HuH-7 (cell line): ENCODE measurements at regions not wholly inside any gene's neighbourhood (a gene's known extent, or its start where the extent isn't known, plus 50 kb on each side); places are given as distances from the start of the nearest gene placed in this dataset.

Source experiments
- DNase-seq: peaks from one replicate; pipeline ENCODE4 v3.0.0; 2011; ENCODE audit warnings: low spot score

DNA sequence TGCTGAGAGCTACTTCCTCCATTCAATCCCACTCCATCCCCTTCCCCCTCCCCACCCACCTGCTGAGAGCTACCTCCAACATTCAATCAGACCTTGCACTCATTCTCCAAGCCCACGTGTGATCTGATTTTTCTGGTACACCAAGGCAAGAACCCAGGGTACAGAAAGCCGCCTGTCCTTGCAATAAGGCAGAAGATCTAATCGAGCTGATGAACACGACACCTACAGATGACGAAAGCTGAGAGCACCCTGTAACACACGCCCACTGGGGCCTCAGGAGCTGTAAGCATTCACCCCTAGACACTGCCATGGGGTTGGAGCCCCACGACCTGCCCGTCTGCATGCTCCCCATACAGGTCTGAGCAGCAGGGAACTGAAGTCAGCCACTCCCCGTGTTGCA, 58.3 kb downstream of the TRIML1 start:
- DNase-seq: no peak

DNA sequence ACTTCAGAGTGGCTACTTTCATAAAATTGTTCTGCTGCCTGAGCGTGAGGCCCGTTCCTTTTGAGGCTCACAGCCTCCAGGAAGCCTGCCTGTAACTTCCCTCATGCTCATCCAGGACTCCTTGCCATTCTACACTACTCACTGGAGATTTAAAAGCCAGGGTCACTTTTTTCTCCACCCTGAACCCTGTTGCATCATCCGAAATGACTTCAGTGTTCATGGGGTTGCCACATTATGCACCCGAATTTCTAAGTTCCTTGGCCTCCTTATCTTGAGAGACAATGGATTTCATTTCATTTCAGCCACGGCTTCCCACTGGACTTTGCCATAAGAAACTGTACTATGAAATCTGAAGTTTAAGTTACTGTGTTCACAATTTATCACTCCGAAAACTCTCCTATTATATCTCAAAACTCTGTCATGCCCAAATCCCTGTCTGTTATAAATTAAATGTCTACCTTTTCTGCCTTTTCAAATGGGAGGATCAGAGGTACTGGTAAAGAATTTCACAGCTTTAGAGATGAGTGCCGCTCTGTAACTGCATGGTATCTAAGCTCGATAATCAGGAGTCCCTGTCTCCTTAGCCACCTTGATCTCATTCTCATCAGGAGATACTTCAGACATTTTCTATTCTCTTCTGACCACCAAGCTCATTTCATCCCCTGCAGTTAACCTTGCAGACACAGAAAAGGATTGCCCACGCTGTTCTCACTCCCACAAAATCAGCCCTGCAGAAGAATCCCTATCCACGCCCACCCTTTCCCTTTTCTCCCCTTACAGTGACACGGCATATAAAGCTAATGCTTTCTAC, 59.9 kb downstream of the TRIML1 start:
- DNase-seq: no peak

- no peak for DNase-seq
Measured at GRCh38 chr4:188201851-188202250, 62.6 kb downstream of the TRIML1 start.

DNA sequence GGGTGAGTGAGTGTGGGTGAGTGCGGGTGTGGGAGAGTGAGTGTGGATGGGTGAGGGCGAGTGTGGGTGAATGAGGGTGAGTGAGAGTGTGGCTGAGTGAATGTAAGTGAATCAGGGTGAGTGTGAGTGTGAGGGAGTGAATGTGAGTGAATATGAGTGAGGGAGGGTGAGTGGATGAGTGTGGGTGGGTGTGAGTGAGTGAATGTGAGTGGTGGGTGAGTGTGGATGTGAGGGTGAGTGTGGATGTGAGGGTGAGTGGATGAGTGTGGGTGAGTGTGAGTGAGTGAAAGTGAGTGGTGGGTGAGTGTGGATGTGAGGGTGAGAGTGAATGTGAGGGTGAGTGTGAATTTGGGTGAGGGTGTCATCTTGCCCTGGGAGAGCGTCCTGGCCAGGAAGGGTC, 67.5 kb downstream of the TRIML1 start:
- DNase-seq: no peak

DNA sequence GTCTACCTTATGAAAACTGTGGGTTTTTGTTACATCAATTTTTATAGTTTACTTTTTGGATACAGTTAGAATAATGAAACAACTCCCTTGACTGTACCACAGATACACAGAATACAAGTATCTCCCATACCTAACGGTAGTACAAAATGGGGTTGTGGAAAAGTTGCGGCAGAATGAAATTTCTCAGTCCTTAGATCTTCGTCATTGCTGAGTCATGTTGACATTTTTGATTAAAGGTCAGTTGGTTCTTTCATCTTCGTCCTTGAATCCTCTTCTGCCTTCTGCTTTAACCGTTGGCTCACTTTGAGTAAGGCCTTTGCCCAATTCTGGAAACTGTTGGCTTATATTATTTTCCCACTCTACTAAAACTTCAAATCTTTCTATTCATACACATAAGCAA, 75.6 kb downstream of the TRIML1 start:
- no peak for DNase-seq

DNA sequence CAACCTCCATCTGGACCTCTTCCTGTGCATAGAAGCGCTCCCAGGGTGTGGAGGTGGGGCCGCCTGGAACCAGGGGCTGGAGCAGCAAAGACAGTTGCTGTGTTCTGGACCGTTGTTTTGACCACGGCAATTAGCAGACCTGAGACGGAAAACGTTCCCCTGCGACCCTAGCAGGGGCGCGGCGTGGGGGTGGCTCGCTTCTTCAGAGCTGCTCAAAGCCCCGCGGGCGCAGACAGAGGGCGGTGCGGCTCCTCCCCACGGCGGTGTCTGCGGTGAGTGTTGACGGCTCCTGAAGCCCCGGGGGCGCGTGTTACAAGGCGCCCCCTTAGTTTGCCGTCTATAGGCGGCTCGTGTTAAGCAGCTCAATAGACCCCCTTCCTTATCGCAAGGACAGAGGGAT, 79.2 kb downstream of the TRIML1 start:
- no peak for DNase-seq

DNA sequence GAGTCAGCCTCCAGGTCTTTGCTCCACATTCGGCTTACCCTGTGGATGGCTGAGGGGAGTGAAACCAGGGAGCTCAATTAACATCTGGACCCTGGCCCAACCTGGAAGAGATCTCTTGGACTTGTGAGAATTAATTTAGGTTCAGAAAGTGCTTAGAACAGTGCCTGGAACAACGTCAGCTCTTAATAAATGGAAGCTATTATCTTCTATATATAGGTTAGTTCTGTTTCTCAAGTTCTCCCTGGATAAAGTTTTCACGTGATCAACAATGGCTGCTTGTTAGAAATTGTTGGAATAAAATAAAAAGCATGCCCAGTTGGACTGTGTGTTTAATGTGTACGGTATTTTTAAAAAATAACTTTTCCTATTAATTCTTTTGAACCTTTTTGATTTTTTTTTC, 80.8 kb downstream of the TRIML1 start:
- DNase-seq: no peak

- DNase-seq: no peak
Measured at GRCh38 chr4:188221090-188221489, 81.8 kb downstream of the TRIML1 start.

- no peak for DNase-seq
Measured at GRCh38 chr4:188228279-188228678, 89.0 kb downstream of the TRIML1 start.

- no peak for DNase-seq
Measured at GRCh38 chr4:188232428-188232827, 93.2 kb downstream of the TRIML1 start.

GRCh38 chr4:188242041-188242440, 102.8 kb downstream of the TRIML1 start:
- no peak for DNase-seq

- DNase-seq: no peak
Measured at GRCh38 chr4:188245651-188246050, 106.4 kb downstream of the TRIML1 start.

DNA sequence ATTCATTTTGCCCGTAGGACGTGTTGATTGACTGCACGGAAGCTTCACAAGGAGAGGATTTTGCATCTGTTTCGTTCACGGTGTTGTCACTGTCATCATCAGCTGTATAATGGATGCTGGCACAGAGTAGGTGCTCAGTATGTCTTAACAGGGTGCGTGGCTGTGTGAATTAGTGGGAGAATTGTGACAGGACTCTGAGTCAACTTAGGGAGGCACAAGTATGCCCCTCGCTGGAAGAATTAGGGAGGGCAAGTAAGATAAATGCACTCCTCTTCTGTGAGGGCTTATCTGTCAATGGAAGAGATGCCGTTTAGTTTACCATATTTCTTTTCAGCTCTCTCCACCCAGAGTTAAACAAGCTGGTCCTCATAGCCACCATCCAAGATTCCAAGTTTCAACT, 107.2 kb downstream of the TRIML1 start:
- no peak for DNase-seq

DNA sequence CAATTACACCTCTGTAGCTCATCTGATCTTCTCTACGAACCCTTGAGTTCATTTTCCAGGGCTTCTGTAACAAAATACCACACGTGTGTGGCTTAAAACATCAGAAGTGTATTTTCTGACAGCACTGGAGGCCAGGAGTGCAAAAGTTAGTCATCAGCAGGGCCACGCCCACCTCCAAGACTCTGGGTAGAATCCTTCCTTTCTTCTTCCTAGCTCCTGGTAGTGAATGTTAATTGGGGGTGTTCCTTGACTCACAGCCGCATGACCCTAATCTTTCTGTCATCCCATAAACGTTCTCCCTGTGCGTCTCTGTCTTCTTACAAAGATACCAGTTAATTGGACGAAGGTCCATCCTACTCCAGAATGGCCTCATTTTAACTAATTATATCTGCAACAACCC, 115.0 kb downstream of the TRIML1 start:
- no peak for DNase-seq

- no peak for DNase-seq
Measured at GRCh38 chr4:188262464-188262863, 123.2 kb downstream of the TRIML1 start.

- no peak for DNase-seq
Measured at GRCh38 chr4:188263321-188263720, 124.1 kb downstream of the TRIML1 start.

DNA sequence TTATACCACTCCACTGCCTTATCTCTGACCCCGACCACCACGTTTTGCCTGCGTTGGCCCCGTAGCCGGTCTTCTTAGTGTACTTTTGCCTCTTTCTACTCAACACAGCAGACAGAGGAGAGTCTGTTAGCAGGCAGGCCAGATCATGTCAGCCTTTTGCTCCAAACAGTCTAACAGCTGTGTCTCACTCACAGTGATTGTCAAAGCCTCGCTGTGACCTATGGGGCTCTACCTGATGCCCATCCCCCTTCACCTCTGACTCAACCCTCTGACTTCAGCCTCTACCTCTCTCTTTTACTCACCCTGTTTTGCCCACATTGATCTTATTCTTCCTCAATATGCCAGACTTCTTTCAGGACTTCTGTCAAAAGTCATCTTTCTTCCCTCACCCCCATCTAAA, 127.1 kb downstream of the TRIML1 start:
- DNase-seq: no peak

DNA sequence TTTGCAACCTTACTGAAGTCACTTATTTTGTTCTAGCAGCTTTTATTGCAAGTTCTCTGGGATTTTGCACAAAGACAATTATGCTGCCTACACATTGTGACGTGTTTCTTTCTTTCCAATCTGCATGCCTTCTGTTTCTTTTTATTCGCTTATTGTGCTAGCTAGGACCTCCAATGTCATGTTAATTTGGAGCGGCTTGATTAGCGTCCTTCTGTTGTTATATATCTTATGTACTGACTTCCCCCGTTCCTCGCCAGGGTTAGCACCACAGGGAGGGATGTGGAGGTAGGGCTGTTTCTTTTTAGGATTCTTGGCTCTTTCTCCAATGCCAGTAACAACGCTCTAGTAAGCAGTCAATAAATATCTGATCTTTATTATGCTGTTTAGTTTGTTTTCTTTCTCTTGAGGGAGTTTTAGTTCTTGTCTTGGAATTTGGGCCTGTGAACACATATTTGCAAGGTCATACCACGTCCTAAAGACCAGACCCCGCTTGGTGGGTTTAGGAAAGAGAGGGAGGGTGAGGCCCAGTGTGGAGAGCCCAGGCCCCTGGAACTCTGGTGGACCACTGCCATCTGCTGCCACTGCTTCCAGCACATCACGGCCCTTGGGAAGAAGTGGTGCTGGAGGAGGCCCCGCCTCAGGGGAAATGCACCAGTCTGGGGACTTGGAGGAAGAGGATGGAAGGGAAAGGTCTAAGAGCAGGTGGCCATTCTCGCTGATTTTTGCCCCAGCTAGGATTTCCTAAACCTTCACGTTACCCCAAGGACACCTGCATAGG, 129.1 kb downstream of the TRIML1 start:
- no peak for DNase-seq

DNA sequence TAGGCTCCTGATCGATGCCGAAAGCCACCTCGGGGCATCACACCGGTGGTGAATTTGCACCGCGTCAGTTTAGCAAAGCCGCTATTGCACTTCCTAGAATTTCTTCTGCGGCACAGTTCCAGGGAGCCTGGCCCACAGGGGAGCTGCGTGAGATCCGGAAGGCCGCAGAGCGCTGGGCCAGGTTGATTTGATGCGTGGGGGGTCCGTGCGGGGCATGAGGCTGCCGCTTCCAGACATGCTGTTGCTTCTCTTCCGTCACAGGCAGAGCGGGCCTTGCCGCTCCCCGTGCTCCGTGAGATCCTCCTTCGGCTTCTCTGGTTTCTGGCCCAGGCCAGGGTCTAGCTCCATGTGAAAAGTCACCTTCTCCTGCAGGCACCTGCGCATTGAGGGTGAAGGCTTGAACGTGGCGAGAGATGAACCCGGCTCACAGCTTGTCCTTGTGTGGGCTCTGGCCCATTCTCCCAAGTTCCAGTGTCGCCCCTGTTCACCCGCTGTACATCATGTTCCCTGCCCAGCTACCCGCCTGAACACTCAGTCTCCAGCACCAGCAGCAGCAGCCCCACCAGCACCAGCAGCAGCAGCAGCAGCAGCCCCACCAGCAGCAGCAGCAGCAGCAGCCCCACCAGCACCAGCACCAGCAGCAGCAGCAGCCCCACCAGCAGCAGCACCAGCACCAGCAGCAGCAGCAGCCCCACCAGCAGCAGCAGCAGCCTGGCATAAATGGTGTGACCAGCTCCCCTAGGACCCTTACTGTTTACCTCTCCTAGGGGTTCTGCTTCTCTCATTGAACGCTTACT, 131.2 kb downstream of the TRIML1 start:
- DNase-seq: no peak

- no peak for DNase-seq
Measured at GRCh38 chr4:188275686-188276085, 136.4 kb downstream of the TRIML1 start.

- DNase-seq: no peak
Measured at GRCh38 chr4:188279184-188279583, 139.9 kb downstream of the TRIML1 start.

DNA sequence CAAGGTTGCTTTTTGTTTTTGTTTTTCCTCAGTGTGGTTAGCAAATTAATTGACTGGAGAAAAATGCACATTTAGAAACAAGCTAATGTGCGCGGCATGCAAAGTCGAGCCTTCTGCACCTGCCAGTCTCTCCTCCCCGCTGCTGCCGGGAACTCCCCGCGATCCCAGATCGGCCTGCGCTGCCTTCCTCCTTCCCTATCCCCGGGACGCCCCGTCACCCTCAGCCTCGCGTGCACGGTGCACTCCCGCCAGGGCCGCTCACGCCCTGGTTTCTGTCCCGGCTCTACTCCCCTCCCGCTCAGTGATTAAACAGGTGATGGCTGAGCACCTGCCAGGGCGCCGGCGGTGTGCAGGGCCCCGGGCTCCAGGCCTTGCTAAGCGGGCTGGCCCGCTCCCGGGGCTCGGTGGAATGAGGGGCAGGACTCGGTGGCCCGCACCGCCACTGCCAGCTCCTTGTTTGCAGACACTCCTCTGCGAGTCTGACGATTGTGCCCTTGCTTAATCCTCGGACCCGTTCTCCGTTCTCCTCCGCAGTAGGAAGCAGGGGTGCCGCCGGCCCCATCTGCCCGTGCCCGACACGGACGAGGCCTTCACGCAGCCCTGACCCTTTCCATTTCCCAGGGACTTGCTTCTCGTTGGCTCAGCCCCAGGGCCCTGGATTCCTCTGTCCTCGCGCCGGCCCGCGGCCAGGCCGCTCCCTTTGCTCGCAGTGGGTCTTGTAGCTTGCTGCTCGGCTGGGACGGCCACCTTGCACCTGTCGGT, 143.4 kb downstream of the TRIML1 start:
- no peak for DNase-seq
